WERI-Rb-1 (cell line): ENCODE measurements at regions not wholly inside any gene's neighbourhood (a gene's known extent, or its start where the extent isn't known, plus 50 kb on each side); places are given as distances from the start of the nearest gene placed in this dataset.
A peak's percentile ranks its signal among the peaks of the same experiment; 100 is the strongest.

Source experiments
- DNase-seq: peaks from one replicate; pipeline ENCODE4 v3.0.0-alpha.2; 2020
- H3K27ac ChIP-seq: fragments of 250-450 bp; sonication (Bioruptor Pico); 2 replicates; pipeline ENCODE4 v1.5.1; 2020; ENCODE audit warnings: mild to moderate bottlenecking, moderate library complexity
- H3K27me3 ChIP-seq: fragments of 250-450 bp; sonication (Bioruptor Pico); 2 replicates; pipeline ENCODE4 v1.5.1; 2021; ENCODE audit warnings: mild to moderate bottlenecking, low read depth, moderate library complexity; ENCODE audit not compliant: insufficient read depth, severe bottlenecking
- H3K36me3 ChIP-seq: fragments of 250-450 bp; sonication (Bioruptor Pico); 2 replicates; pipeline ENCODE4 v1.5.1; 2020; ENCODE audit warnings: mild to moderate bottlenecking, moderate library complexity
- H3K4me3 ChIP-seq: 2 replicates; pipeline ENCODE4 v1.5.1; 2011; ENCODE audit warnings: low read depth, mild to moderate bottlenecking, control low read depth, low read length
- H3K9me3 ChIP-seq: fragments of 250-450 bp; sonication (Bioruptor Pico); 2 replicates; pipeline ENCODE4 v1.5.1; 2021; ENCODE audit warnings: mild to moderate bottlenecking, moderate library complexity; ENCODE audit not compliant: severe bottlenecking
- TF ChIP-seq, protein P1 (sequence below): IDR thresholded peaks from 2 replicates; pipeline ENCODE4 v1.5.1; 2011; ENCODE audit warnings: low read depth, mild to moderate bottlenecking, control low read depth, inconsistent platforms, low read length

DNA sequence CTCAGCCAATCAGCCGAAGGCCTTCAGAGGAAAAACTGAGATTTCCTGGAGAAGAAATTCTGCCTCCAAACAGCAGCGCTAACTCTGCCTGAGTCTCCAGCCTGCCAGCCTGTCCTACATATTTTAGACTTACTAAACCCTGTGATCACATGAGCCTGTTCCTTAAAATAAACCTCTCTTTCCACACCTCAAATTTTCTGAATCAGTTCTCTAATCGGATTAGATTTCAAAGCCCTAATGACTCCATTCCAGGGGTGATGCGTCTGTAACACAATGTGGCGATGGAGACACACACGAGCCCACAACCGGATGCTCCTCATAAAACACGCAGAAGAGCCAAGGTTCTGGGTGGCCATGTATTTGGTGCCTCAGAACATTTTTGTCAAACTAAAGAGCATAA lies 1371.2 kb downstream of the BRD1 start:
- DNase-seq: peak; percentile 12
- TF ChIP-seq, protein P1, sequence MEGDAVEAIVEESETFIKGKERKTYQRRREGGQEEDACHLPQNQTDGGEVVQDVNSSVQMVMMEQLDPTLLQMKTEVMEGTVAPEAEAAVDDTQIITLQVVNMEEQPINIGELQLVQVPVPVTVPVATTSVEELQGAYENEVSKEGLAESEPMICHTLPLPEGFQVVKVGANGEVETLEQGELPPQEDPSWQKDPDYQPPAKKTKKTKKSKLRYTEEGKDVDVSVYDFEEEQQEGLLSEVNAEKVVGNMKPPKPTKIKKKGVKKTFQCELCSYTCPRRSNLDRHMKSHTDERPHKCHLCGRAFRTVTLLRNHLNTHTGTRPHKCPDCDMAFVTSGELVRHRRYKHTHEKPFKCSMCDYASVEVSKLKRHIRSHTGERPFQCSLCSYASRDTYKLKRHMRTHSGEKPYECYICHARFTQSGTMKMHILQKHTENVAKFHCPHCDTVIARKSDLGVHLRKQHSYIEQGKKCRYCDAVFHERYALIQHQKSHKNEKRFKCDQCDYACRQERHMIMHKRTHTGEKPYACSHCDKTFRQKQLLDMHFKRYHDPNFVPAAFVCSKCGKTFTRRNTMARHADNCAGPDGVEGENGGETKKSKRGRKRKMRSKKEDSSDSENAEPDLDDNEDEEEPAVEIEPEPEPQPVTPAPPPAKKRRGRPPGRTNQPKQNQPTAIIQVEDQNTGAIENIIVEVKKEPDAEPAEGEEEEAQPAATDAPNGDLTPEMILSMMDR: no peak
- no peak overlapping the region; the same call in 1 of the 2 replicates for H3K27ac ChIP-seq
- no peak overlapping the region for H3K4me3 ChIP-seq
- H3K9me3 ChIP-seq: no peaks in the 10 kb centered on the region
- H3K27me3 ChIP-seq: no peaks in the 10 kb centered on the region
- no peaks in the 10 kb centered on the region for H3K36me3 ChIP-seq

DNA sequence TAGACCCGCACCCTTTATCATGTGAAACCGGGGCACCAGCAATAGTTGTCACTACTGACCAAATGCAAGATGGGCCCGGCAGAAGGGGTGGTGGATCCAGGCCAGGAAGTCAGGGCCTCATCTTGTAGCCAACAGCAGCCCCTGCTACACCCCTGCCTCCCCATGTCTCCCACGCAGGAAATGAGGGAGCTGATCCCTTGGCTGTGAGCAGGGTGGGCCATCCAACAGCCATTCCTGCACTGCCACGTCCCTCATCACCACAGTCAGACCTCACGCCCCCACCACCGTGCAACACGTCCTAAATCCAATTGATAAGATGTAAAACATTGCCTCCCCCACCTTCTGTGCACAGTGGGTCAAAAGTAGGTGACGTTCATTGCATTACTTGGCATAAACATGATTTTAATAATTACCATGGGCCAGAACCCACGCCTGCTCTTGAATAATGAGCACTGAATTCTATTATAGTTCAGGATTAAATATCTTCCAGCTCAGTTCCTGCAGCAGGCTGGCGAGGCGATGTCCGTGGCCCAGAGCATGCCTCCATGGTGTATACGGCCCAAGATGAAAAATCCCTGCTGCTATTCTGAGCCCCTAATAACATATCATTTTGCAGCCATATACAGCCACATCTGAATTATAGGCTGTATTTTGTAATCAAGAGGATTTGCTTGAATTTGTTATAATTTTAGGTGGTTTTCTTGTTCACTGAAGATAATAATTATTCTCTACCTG lies 1373.8 kb downstream of the BRD1 start:
- DNase-seq: no peak
- Histone ChIP-seq H3K36me3 (no peaks in the 10 kb centered on the region), H3K9me3 (no peaks in the 10 kb centered on the region), H3K27ac (no peak overlapping the region), H3K4me3 (no peak overlapping the region), H3K27me3 (no peaks in the 10 kb centered on the region)
- TF ChIP-seq, protein P1: no peak

DNA sequence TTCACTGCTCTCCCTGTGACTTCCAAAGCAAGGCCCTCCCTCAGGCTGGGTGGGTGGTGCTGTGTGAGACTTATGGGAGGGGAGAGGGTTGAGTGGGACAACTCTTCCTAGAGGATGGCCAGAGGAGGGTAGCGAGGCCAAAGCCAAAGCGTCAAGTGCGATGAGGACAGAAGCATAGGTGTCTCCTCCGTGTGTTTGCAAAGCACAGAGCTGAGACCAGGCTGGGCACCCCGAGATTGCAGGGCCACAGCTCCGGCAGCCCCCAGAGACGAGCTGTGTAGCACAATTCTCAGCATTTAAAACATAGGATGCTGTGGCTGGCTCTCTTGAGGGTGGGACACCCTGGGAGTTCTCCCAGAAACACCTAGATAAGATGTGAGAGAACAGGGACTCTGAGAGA lies 1374.5 kb downstream of the BRD1 start:
- DNase-seq: no peak
- Histone ChIP-seq H3K9me3 (no peaks in the 10 kb centered on the region), H3K27ac (no peak overlapping the region), H3K4me3 (no peak overlapping the region), H3K36me3 (no peaks in the 10 kb centered on the region), H3K27me3 (no peaks in the 10 kb centered on the region)
- TF ChIP-seq, protein P1: no peak

DNA sequence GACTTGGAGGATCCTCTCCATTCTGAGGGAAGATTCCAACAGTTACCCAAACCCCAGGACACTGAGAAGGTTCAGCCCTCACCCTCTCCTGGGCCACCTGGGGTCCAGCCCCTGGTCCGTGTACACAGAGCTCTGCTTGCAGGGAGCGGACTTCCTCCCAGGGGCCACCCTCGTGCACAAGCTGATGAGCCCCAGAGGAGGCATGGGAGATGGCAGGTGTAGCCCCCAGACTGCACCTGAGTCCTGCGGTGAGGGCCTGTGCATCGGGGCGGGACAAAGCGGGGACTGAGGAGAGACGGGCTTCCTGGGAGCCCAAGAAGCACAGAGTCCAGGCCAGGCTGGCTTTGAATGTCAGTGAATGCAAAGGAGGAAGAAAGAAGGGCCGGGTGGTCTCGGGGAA lies 1374.9 kb downstream of the BRD1 start:
- TF ChIP-seq, protein P1: no peak
- no peaks in the 10 kb centered on the region for H3K36me3 ChIP-seq
- H3K27ac ChIP-seq: no peak overlapping the region
- no peak overlapping the region for H3K4me3 ChIP-seq
- no peaks in the 10 kb centered on the region for H3K9me3 ChIP-seq
- DNase-seq: no peak
- no peaks in the 10 kb centered on the region for H3K27me3 ChIP-seq

DNA sequence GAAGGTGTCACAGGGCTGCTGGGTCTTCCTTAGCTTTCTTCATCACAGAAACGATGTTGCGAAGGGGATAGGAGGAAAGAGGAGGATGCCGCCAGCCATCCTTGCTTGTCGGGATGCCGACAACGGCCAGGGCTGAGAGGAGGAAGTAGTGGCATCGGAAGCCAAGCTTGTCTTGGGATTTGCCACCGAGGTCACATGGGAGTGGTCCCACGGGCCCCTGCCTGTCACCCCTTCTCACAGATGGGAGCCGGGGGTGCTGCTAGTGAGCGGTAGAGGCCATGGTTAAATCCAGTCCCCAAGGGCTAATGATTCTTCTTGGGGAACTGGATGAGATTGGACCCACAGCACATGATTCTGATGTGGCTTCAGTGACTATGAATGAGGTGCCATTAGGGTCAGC lies 1375.8 kb downstream of the BRD1 start:
- Histone ChIP-seq H3K9me3 (no peaks in the 10 kb centered on the region), H3K36me3 (no peaks in the 10 kb centered on the region), H3K4me3 (no peak overlapping the region), H3K27ac (no peak overlapping the region), H3K27me3 (no peaks in the 10 kb centered on the region)
- no peak for DNase-seq
- TF ChIP-seq, protein P1: no peak
